Activated naive CD4-positive, alpha-beta T cell (primary cell): ENCODE measurements at regions not wholly inside any gene's neighbourhood (a gene's known extent, or its start where the extent isn't known, plus 50 kb on each side); places are given as distances from the start of the nearest gene placed in this dataset.
"Not testable (repeated sequence)": the region's sequence is repeated elsewhere in the genome, so short reads cannot be mapped to it uniquely, and the experiment has no call there.

Source experiments
- DNase-seq, 4 experiments: peaks; one replicate each; lab custom pipeline; 2025; lab: John Stamatoyannopoulos, UW

DNA sequence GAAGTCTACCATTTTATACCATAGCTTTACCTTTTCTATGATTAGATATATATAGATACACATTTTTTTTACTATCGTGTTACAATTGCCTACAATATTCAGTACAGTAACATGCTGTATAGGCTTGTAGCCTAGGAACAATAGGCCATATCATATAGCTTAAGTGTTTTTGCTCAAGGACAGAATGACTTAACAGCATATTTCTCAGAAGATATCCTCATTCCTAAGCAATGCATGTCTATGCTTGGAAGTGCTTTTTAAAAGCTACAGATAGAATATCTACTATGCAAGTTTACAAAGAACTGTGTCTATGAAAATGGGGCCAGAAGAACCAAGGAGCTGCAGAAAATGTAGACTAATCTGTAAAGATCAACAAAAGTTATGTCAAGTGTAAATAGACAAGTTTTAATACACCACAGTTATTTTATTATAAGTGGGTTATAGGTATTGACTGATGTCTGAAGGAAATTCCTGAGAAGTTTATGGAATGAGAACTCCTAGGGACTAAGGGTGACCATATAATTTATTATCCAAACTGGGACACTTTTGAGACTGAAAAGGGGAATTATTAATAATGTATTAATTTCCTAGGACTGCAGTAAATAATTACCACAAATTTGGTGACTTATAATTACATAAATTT lies 138.7 kb upstream of the TGFBR2 start:
- no peak for DNase-seq

- DNase-seq = no peak
These were observed 137.3 kb upstream of the TGFBR2 start for GRCh38 chr3:30469133-30469532.

GRCh38 chr3:30470496-30470895 lies 135.9 kb upstream of the TGFBR2 start:
- DNase-seq = no peak

GRCh38 chr3:30471066-30471465 lies 135.3 kb upstream of the TGFBR2 start:
- no peak for DNase-seq

- DNase-seq = no peak
These were observed 134.5 kb upstream of the TGFBR2 start for GRCh38 chr3:30471796-30472489.

GRCh38 chr3:30473374-30474051 lies 132.9 kb upstream of the TGFBR2 start:
- DNase-seq = no peak

GRCh38 chr3:30474371-30474770 lies 132.0 kb upstream of the TGFBR2 start:
- no peak for DNase-seq

DNA sequence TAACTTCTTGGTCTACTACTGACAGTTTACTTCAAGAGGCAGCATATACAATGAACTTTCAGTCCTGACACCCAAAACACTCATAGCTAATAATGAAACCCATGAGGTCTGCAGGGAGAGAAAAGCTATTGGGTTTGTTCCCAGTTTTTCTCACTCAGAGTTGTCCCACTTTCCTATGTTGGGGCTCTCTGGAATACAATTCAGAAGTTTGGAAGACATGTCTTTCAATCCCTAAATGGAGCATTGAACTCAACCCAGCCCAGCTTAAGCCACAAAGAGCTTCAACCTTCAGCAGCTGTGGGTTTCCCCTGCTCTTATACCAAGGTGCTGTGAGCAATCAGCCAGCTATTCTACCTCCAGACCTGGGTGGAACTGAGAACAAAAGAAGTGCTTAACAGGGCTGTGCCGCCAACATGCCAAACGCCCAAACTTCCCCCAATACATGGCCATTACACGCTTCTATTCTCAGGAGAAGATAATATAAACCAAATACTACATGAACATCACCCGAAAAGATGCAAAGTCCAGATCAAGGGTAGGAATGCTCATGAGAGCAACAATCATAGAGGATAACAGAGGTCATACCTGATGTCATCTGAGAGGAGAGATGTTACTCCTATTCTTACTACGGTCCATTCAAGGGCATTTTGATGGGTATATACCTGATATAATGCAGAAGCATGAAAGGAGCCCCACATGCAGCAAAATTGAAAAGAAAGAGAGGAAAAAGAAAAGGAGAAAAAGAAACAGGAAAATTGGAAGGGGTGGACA lies 131.2 kb upstream of the TGFBR2 start:
- no peak for DNase-seq

- DNase-seq = no peak
These were observed 130.6 kb upstream of the TGFBR2 start for GRCh38 chr3:30475809-30476178.

GRCh38 chr3:30476368-30477084 lies 129.9 kb upstream of the TGFBR2 start:
- DNase-seq = no peak

DNA sequence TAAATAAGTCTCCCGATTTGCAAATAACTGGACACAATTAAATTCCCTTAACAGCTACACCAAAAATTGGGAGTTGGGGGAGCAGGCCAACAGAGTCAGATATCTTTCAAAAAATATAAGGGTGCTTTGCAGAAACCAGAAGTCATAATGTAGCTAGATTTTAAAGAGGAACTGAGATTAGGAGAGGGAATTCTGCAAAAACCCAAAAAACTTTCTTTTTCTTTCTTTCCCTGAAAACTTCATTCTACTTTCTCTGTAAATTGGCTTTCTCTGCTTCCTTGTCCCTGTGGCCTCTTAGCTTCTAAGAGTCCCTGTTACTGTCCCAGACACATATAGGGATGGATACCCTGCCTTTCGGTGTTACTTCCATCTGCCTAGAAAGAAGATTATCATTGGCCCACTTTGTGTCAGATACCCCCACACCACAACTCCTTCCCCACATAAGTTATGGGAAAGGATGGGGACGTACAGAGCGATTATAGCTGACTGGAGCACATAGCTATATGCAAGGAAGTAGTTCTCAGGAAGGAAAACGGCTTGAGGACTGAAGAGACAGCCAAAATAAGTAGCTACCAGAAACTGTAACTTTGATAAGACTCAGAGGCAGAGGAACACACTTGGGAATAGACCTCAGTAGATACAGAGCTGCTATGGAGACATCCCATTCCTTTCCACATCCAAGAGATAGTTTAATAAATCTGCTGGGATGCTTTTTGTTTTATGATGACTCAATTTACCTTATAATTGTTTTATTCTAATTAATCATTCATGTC lies 129.1 kb upstream of the TGFBR2 start:
- DNase-seq = no peak

DNA sequence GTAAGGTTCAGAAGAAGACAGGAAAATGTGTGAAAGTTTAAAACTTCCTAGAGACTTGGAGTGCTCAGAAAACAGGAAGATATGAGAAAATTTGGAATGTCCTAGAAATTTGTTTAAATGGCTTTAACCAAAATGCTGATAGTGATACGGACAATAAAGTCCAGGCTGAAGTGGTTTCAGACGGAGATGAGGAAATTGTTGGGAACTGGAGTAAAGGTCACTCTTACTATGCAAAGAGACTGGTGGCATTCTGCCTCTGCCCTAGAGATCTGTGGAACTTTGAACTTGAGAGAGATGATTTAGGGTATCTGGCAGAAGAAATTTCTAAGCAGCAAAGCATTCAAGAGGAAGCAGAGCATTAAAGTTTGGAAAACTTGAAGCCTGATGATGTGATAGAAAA lies 126.7 kb upstream of the TGFBR2 start:
- not testable (repeated sequence) for DNase-seq

DNA sequence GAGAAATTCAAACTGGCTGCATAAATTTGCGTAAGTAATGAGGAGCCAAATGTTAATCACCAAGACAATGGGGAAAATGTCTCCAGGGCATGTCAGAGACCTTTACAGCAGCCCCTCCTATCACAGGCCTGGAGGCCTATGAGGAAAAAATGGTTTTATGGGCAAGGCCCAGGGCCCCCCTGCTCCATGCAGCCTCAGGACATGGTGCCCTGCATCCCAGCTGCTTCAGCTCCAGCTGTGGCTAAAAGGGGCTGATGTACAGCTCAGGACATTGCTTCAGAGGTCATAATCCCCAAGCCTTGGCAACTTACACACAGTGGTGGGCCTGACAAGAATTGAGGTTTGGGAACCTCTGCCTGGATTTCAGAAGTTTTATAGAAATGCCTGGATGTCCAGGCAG lies 126.2 kb upstream of the TGFBR2 start:
- DNase-seq = not testable (repeated sequence)

- DNase-seq = no peak
These were observed 125.8 kb upstream of the TGFBR2 start for GRCh38 chr3:30480587-30480986.

GRCh38 chr3:30481241-30481640 lies 125.2 kb upstream of the TGFBR2 start:
- DNase-seq = no peak

DNA sequence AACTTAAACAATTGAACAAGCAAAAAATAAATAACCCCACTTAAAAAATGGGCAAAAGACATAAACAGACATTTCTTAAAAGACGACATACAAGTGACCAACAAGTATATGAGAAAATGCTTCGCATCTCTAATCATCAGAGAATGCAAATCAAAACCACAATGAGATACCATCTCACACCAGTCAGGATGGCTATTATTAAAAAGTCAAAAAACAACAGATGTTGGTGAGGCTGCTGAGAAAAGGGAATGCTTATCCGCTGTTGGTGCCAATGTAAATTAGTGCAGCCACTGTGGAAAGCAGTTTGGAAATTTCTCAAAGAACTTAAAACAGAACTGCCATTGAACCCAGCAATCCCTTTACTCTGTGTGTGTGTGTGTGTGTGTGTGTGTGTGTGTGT lies 122.2 kb upstream of the TGFBR2 start:
- DNase-seq = not testable (repeated sequence)

GRCh38 chr3:30486368-30486767 lies 120.0 kb upstream of the TGFBR2 start:
- no peak for DNase-seq

DNA sequence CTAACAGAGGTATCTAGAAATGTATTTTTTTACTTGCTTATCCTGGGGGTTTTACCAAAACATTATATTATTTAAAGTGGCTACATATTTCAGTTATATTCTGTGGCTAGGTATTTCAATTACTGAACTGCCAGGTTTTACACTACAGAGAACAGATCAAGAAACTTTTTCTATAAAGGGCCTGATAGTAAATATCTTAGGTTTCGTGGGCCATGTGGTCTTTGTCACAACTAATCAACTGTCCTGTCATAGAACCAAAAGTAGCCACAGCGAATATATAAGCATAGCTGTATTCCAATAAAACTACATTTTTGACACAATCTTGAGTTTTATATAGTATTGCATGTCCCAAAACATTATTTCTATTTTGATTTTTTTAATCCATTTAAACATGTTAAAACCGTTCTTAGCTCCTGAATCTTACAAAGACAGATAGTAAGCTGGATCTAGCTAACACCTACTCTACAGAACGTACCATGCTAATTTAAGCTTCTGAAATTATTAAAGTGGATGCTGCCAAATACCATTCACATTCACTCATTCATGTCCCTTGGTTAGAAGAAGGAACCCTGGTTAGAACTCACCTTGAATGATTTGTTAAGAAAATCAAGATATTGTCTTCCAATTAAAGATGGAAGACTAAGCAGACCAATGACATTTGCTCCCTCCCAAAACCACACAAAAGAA lies 118.2 kb upstream of the TGFBR2 start:
- DNase-seq = no peak

DNA sequence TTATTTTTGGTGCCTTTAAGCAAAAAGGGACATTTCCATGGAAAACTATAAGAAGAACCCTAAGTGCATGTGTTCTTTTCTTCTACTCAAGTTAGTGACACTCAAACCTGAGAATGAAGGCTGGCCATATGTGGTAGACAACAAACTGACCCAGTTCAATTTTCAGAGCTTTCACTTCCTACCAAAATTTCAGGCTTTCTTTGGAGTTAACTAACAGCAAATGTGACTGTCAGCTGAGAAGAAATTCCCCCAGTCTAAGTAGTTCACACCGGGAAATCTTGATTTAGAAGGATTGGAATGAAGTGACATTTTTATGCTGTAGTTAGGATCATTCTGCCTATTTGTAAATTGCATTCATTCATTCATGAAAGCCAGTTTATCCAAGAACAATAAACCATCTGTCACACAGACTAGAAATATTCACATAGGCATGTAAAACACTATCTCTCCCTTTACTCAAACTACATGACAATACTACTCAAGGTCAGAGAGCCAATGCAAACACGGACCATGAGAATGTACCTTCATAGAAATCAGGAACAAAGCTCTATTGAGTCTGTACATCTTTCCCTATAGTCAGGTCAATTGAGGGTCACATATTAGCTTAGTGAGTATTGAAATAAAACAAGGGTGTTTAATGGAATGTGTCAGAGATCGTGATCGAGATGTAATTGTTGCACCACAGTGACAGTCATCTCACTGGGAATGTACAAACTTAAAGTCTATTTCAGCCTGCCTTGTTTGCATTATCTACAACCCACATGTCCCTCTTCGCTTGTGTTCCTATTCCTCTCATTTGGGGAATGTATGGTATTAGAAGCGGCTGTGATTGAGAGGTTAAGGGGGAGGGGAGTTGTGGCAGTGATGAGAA lies 113.8 kb upstream of the TGFBR2 start:
- no peak for DNase-seq

DNA sequence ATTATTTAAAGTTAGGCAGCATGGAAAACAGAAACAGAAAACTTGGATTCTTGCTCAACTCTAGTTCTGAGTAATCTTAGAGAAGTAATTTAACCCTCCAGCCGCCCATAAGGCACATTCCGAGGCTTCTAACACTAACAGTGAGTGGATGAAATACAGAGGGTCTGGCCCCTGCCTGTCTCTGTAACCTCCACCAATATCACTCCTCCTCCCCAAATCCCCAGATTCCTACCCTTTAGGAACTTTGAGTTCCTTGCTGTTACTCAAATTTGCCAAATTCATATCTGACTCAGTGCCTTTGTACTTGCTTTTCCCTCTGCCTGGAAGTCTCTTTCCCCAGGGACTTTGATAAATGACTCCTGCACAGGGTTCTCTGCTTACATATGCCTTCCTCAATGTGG lies 112.5 kb upstream of the TGFBR2 start:
- no peak for DNase-seq
